COLO829 (cell line): ENCODE measurements at regions not wholly inside any gene's neighbourhood (a gene's known extent, or its start where the extent isn't known, plus 50 kb on each side); places are given as distances from the start of the nearest gene placed in this dataset.
A peak's percentile ranks its signal among the peaks of the same experiment; 100 is the strongest.

Experiments
- DNase-seq: peaks from one replicate; pipeline ENCODE4 v3.0.0; 2012; ENCODE audit warnings: low spot score

DNA sequence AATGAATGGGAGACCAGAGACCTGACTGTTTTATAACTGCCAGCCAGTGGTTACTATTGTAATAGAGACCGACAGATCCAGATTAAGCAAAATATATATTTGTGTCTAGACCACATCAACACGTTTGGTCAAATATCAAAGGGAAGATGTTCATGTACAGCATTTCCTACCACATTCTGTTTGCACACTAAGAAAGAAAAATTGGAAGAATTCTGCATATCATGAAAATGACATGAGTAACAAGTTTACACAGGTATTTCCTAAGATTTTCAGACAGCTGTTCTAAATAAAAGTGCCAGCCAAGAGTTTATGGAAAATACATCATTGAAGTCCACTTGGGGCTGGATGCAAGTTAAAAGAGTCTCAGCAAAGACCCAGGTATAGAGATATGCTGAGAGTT is 145.5 kb upstream of the ANO3 start:
- DNase-seq = no peak

DNA sequence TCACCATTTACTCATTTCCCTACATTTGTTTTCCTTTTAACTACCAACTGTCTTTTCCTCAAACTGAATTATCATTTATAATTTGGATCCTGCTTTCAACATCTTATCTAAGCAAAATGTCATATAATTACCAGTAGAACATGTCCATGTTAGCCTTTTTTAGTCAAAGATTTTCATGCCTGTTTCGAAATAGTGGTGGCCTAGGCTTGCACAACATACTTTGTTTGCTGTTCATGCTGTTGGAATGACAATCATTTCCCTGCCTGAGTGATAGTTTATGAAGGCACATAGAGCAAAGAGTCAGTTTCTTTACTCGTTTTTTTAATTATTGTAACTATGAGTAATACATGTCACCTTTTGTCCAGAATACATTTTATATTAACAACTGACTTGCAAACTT is 144.3 kb upstream of the ANO3 start:
- no peak for DNase-seq

DNA sequence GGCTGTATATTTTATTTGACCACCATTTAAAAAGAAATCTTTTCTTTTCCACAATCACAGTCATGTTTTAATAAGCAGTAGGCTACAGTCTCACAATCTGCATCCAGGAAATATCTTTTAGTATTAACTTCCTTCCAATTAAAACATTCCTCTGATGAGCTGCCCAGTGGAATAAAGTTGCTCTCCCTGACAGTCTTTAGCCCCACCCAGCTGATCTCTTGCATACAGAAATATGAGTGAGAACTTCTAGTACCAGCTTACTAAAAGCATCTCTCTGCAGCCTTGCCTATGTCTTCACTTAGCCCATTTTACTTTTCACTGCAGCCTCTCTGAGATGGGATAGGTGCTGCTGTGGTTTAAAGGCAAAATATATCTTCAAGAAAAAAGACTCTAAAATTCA is 143.4 kb upstream of the ANO3 start:
- DNase-seq = peak; percentile 7

DNA sequence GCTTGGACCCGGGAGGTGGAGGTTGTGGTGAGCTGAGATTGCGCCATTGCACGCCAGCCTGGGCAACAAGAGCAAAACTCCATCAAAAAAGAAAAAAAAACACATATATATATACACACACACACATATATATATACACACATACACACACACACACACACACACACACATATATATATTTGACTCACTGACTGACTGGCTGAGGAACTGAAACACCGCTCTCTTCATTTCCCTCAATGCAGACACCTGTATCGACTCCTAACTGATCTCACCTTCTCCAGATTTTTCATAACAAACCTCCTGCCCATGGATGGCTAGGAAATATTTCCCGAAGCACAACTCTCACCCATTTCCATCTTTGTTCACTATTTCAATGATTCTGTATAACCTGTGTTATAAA is 140.7 kb upstream of the ANO3 start:
- DNase-seq = no peak

DNA sequence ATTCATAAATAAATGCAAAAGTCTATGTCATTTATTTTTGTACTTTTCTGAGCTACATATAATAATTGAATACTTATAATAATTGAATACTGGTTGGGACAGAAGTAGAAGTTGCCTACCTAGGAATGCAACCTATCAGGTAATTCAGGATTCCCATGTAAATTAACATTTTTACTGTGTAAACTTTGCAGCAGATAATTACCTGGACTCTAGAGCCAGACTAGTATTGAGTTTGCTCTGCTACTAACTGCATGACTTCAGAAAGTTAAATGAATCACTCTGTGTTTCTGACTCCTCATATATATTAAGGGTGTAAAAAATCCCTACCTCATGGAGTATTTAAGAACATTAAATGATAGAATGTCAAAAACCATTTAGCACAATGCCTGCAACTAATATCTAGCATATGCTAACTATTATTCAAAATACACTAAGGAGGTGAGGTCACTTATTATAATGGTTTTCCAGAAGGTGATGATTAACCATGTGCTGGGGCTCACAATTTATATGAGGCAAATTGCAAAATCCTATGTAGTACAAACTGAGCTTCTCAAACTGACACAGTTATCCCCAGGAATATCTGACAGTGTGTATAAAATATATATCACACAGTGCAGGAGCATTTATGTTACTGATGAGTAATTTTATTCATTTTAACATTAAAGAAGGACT is 138.1 kb upstream of the ANO3 start:
- DNase-seq = no peak

DNA sequence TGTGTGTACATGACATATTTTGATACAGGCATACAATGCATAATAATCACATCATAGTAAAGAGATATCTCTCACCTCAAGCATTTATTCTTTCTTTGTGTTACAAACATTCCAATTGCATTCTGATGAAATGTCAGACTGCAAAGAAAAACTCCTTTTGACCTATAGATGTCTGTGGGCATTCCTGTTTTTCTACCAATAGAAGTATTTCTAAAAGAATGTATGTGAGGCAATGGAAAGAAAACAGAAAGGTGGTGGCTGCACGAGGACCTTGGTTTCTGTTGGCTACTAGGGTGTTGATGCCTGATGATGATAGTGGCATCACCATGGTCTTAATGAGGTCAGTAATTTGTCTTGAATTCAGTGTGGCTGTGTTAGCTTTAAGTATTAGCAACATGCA is 137.0 kb upstream of the ANO3 start:
- DNase-seq = no peak

DNA sequence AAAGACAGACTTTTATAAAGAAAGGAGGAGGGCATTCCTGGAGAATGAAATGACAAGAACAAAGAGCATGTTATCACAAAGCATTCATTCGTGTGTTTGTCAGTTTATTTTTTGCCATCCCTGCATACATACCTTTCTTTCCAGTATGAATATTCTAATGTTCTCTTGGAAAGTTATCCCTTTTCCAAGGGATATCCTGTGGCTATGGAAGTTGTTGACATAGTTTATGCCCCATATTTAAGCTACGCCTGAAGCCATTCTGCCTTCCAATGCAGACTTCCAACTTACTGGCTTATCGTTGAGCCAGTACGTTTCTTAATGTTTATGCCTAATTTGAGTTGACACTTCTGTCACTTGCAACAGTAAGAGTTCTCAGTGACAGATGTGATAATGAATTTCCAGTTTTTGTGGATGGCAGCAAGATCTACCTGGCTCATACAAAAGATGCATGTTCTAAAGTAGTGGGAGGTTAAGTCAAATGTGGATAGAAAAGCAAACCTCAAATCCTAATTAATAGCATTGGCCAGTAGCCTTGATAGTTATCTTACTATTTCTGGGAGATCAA is 133.3 kb upstream of the ANO3 start:
- DNase-seq = no peak

DNA sequence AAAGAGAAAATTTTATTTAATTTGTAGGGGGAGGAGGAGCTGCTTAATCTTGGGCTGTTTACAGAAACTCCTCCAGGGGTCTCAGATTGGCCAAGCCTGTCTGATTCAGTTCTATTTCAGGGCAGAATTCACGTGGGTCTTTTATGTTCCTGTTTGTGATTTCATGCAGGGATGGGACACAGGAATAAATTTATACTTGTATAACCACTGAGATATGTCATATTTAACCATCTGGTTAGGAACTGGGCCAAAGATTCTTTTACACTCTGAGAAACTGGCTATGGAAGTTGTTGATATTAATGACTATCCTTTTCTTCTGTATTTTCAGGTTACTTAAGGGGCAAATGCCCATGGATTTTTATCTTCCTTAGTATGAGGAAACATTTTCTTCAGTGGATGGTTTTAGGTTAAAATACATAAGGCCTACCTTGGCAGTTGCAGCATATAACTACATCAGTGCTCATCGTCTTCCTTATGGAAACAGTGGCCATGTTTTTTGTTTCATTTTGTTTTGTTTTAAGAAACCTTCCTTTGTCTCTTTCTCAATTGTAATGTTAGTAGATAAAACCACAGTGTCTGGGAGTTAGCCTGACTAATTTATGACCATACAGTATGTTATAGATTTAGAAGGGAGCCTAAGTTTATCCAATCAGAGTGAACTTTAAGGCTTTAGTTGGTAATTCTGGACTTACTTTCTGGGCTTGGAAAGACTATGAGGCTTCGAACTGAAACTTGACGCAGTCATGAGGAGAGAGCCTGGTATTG is 132.4 kb upstream of the ANO3 start:
- DNase-seq = no peak

DNA sequence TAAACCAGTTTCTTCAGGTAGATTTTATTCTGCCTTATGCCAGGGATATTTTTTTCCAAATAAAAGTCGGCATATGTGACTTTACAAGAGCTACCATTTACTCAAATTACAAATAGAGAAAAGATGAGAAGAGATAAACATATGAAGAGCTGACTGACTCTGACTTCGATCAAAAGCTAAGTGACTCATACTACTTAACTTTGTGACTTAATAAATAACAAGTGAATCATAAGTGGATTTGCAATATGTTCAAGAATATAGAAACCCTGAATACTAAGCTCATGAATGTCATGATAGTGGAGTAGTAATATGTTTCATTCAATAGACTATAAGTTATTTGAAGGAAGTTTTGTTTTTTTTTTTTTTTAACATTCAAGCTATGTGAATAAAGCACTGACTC is 130.5 kb upstream of the ANO3 start:
- peak; percentile 29 for DNase-seq

DNA sequence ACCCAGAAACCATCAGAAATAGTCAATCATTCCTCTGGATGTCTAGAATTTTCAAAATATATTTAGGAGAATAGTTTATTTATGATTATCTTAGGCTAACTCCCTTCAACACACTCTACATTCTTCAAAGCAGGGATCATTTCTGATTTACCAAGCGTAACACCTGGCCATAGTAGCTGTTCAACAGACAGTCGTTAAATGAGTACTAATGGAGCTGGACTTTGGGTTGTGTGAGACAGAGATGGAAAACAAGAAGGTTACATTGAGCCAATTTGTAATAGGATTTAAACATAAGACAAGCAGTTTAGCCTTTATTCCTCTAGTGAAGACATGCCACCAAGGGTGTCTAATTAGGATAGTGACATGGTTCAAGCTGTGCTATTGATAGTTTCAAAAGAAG is 129.2 kb upstream of the ANO3 start:
- no peak for DNase-seq

DNA sequence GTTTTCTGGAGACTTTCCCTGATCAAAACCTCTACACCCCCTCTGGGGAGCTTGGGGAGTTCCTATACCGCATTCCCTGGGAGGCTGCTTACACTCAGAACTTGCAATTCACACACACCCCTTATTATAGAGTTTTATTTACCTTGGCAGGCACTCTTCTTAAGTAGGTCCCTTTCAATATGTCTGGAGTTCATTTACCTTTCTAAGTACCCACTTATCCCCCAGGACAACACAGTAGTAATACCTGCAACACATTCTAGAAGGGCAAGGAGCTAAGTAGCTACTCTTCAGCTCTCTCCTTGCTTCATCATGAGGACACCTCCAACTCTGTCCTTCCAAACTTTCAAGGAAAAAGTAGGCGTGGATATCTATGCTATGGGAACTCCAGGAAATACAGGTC is 127.8 kb upstream of the ANO3 start:
- no peak for DNase-seq

DNA sequence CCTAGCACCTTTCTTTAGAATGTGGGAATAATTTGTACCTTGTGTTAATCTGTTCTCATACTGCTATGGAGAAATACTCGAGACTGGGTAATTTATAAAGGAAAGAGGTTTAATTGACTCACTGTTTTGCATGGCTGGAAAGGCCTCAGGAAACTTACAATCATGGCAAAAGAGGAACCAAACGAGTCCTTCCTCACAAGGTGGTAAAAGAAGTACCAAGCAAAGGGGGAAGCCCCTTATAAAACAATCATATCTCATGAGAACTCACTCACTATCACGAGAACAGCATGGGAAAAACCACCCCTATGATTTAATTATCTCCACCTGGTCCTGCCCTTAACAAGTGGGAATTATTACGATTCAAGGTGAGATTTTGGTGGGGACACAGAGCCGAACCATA is 127.1 kb upstream of the ANO3 start:
- DNase-seq = no peak

DNA sequence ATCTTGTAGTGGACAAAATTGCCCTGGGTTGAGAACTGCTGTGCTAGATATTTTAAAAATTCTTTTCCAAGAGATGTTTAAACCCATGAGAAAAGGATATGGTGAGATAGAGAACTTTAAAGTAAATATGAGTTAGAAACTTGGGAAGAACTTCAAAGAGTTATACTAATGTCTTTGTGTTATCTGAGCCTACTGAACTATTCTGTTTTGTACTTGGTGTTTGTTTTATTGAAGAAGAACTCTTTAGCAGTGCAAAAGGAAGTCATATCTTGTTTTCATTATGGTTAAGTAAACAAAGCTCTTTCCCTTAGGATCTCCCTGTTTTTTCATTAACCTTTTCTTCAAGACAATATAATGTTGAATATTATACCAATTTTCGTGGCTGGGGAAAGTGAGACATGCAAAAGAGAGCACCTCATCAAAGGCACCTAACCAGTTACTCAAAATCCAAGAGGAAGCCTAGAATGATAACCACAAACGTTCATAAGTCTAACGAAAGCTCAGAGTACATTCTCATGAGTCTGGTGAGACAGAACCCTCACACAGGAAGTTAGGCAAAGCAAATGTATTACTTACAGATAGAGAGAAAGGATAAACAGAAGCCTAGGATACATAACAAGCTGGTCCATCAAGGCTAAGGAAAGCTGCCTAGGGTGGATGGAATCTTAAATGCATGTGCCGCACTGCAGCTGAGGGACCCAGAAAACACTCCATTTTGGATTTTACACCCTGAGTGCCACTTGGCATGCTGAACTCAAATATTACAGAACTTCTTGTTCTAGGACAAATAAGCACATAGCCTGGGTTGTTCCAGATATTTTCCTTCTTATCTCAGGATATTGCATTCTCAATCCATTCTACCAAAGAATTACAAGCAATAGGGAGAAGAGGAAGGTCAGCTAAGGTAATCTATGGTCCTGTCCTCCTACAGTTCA is 112.5 kb upstream of the ANO3 start:
- no peak for DNase-seq

DNA sequence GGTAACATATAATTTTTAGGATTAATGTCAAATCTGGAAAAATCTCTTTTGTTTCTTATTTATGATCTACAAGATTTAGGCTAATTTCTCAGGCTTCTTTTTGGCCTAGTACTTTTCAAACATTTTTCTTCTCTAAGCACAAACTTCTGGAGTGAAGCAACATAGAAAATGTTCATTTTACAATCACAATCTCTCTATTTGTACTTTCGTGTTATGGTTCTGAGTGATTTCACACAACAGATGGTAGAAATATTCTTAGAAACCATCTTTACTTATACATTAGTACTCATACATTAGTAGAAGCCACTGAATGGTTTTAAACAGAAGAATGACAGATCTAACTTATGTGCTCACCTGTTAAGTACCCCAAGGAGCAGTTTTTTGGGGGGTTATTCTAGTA is 106.3 kb upstream of the ANO3 start:
- no peak for DNase-seq

DNA sequence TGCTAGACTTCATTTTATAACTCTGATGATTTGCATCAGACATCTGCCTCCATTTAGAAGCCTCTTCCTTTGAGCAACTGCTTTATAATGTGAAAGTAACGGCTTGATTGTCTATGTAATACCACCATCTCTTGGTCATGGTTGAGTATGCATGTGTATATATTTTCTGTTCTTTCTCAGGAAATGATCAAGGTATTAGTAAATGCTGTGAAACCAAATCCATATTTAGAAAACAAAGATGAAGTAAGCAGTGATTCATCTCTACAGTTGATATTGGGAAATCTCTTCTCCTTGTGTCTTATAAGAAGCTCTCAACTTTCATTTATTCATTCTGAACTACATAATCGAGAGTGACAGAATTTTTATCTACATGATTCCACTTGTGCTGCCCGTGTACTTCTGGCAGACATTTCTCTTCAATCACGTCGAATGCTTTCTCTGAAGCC is 104.6 kb upstream of the ANO3 start:
- peak; percentile 54 for DNase-seq

DNA sequence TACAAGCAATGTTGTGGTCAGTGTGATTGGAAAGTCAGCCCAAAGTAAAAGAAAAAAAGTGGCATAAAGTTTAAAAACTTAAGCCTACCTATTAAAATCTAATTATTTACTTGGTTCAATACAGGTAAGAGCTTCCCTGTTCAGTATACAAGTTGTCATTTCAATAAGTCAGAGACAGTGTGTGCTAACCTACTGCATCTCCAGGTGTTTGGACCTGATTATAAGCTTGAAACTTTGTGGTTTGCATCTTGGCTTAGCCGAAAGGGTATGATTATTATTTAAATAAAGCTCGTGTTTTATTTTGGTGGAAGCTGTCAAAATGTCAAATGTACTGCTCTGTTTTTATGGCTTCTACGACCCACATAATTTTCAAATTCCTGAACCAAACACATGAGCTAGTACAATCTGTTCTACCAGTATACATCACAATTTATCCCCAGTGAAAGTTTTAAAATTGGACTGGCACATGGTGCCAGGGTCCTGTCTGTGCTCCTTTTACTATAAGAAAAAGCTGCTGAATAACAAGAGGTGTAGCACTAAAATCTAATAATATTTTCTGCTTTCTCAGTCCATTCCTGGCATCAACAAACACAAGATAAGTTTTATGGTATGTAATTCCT is 103.9 kb upstream of the ANO3 start:
- no peak for DNase-seq

DNA sequence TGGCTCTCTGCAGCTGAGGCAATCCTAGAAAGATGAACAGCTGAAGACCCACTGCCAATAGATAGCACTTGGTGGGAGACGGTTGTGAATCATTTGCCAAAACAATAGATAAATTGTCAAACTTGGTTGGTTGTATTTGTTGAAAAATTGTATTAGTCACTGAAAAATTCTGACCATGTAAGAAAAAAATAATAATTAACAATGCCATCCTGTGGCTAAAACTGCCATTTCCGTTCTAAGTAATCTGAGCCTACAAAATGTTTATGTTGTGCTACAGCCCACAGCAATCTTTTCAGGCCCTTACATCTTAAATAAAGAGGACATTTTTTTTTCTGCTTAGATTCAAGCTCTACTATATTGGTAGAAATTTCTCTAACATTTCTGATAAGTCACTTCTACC is 103.2 kb upstream of the ANO3 start:
- peak; percentile 53 for DNase-seq

DNA sequence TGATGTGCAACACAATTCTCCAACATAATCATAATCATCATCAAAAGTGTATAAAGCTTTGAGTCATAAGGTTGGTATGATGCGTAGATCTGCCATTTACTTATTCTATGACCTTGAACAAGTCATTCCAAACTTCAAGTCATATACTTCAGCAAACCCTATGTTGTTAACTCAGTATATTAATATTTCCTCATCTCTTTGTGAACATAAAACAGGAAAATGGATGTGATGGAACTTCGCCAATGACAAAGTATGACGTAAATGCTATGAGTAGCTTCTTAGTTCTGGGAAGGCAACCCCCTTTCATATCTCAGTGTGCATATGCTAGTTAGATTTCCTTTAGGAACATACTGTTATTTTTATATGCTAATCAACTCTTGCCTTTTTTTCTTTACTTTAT is 102.7 kb upstream of the ANO3 start:
- peak; percentile 40 for DNase-seq

DNA sequence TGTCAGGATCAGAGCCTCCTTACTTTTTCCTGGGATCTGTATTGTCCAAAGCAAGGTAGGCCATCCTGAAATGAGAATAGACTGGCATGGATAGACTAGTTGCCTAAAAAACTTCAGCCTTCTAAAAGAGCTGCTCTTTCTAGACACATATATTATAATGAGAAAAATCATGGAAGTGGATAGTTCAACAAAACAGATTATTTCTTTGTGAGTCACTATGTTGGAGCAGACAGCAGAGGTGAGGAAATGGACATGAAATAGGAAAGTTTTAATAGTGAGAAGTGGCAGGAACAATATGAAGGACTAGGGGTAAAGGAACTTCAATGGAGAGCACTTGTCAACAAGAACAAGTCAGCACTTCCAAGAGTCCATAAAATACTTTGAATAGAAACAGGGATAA is 101.9 kb upstream of the ANO3 start:
- no peak for DNase-seq

DNA sequence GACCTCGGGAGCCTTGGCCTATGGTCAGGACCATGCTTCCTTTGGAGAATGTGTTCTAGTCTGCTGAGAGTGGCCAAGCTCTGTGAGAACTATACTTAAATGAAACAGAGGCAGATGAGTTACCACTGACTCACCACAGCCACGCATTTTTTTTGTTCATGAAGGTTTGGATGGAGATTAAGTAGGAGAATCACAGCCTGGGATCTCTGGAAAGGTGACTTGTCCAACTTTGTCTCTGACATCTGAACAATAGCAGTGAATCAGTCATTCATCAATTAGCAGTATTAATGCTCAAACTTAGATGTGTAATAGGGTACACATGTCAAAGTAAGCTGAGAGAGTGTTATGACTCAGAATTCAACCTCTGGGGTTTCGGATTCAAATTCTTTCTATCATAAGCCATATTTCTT is 100.7 kb upstream of the ANO3 start:
- no peak for DNase-seq

DNA sequence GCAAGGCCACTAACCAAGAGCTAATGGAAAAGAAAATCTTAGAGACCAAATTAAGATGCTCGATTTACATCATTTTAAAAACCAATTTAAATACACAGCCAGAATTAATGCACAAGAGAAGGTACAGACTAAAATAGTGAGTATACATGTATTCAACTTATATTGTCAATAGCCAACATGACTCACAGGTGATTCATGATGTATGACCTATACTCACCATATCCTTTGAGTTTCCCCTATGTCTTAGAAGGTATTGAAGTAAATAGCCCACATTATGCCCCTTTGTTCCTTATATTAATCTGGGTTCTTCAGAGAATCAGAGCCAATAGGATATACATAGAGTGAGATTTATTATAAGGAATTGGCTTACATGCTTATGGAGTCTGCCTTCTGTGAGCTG is 97.5 kb upstream of the ANO3 start:
- DNase-seq = no peak

DNA sequence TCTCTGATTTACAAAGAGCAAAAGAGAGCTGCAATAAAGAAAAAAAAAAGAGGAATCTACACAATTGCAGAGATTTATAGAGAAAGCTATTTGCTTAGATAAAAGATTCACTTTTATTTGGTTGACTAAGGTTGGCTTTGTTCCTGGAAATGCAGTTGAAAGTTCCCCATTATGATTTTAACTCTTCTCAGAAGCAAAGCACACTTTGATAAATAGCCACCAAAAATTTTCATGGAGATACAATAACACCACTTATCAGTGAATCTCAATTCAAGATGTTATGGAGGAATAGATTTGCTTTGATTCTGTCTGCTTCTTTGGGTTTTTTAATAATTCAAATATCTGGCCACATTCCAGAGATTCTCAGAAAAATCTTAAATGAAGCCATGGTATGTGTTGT is 88.5 kb upstream of the ANO3 start:
- DNase-seq = peak; percentile 50
